Suprapubic skin (tissue), 4 donors: ENCODE measurements at regions not wholly inside any gene's neighbourhood (a gene's known extent, or its start where the extent isn't known, plus 50 kb on each side); places are given as distances from the start of the nearest gene placed in this dataset.
"Not testable (repeated sequence)": the region's sequence is repeated elsewhere in the genome, so short reads cannot be mapped to it uniquely, and the experiment has no call there.

Experiments
- DNase-seq, 2 donors: peaks; one replicate each; pipeline ENCODE4 v3.0.0-alpha.2; 2019; ENCODE audit warnings: low spot score in 2 of 2
- H3K27ac ChIP-seq: fragments of 200-600 bp; sonication (generic); one replicate; pipeline ENCODE4 v1.5.1; 2019
- H3K27me3 ChIP-seq: fragments of 200-600 bp; sonication (generic); one replicate; pipeline ENCODE4 v1.5.1; 2019
- H3K36me3 ChIP-seq: fragments of 200-600 bp; sonication (generic); one replicate; pipeline ENCODE4 v1.5.1; 2019
- H3K4me1 ChIP-seq: fragments of 200-600 bp; sonication (generic); one replicate; pipeline ENCODE4 v1.5.1; 2019
- H3K4me3 ChIP-seq: fragments of 200-600 bp; sonication (generic); one replicate; pipeline ENCODE4 v1.5.1; 2019; ENCODE audit warnings: mild to moderate bottlenecking
- H3K9me3 ChIP-seq: fragments of 200-600 bp; sonication (generic); one replicate; pipeline ENCODE4 v1.5.1; 2019
- CTCF ChIP-seq, 2 donors: fragments of 200-600 bp in 1 of 2; fragments of 450-650 bp in 1 of 2; sonication (generic) in 1 of 2; IDR thresholded peaks; one replicate each; pipeline ENCODE4 v1.5.1; 2016 to 2019; ENCODE audit warnings: antibody characterized with exemption in 2 of 2, mild to moderate bottlenecking in 1 of 2, moderate library complexity in 1 of 2
- EP300 ChIP-seq: sonication (generic); formaldehyde crosslinking; IDR thresholded peaks from one replicate; pipeline ENCODE4 v1.6.1; 2017; ENCODE audit warnings: antibody characterized with exemption
- POLR2A ChIP-seq, 2 donors: fragments of 450-650 bp; IDR thresholded peaks; one replicate each; pipeline ENCODE4 v1.6.1; 2017; ENCODE audit warnings: antibody characterized with exemption in 2 of 2, mild to moderate bottlenecking in 2 of 2, moderate library complexity in 2 of 2
- POLR2AphosphoS5 ChIP-seq, 3 donors: sonication (generic); formaldehyde crosslinking; IDR thresholded peaks; one replicate each; pipeline ENCODE4 v1.6.1; 2017; ENCODE audit warnings: antibody characterized with exemption in 3 of 3
- WGBS: methylation state at CpG from one replicate; pipeline ENCODE4 v1.1.5; 2018; 5-methylcytosine and 5-hydroxymethylcytosine counted together

GRCh38 chr7:39845006-39845405, 105.0 kb upstream of the CDK13 start:
- Histone ChIP-seq H3K4me3 (no peak overlapping the region), H3K9me3 (no peaks in the 10 kb centered on the region), H3K36me3 (no peaks in the 10 kb centered on the region), H3K27me3 (peaks cover 8% of the 10 kb centered on the region), H3K4me1 (no peaks in the 10 kb centered on the region), H3K27ac (no peak overlapping the region)
- no peak for DNase-seq
- no peak for TF ChIP-seq POLR2AphosphoS5 (IDR thresholded peaks at IDR 0.05)
- no peak for TF ChIP-seq POLR2A (IDR thresholded peaks at IDR 0.05)
- no peak for TF ChIP-seq EP300
- TF ChIP-seq CTCF (IDR thresholded peaks at IDR 0.05), result no peak
- WGBS, result 44% methylated on average over 2 of the region's 2 CpGs

DNA sequence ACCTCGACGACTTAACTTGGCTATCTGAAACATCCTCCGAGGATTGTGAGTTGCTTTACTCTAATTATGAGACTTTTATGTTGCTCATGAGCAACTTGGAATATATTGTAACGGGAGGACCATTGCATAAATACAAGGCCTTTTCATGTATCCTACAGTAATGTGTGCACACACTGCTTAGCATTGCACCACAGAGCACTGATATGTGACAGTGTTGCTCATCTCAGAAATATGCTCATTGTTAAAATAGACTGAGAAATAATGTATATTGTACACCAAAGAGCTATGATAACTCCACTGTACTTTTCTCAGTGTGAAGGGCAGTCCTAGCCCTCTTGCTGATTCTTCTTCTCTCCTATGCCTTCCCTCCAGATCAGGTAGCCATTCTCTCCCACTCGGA, 102.8 kb upstream of the CDK13 start:
- 88% methylated on average over 5 of the region's 5 CpGs for WGBS
- no peak for DNase-seq
- no peaks in the 10 kb centered on the region for H3K9me3 ChIP-seq
- H3K4me1 ChIP-seq, result no peaks in the 10 kb centered on the region
- H3K27ac ChIP-seq, result no peak overlapping the region
- no peak overlapping the region for H3K4me3 ChIP-seq
- H3K36me3 ChIP-seq, result no peaks in the 10 kb centered on the region
- TF ChIP-seq CTCF (IDR thresholded peaks at IDR 0.05) (no peak), POLR2A (IDR thresholded peaks at IDR 0.05) (no peak), POLR2AphosphoS5 (IDR thresholded peaks at IDR 0.05) (no peak), EP300 (no peak)
- H3K27me3 ChIP-seq, result peaks cover 4% of the 10 kb centered on the region

- no peaks in the 10 kb centered on the region for H3K27me3 ChIP-seq
- H3K4me3 ChIP-seq, result no peak overlapping the region
- H3K9me3 ChIP-seq, result no peaks in the 10 kb centered on the region
- no peaks in the 10 kb centered on the region for H3K4me1 ChIP-seq
- DNase-seq, result no peak
- 90% methylated on average over 2 of the region's 2 CpGs for WGBS
- H3K36me3 ChIP-seq, result no peaks in the 10 kb centered on the region
- no peak for TF ChIP-seq EP300
- TF ChIP-seq POLR2A (IDR thresholded peaks at IDR 0.05), result no peak
- no peak for TF ChIP-seq CTCF (IDR thresholded peaks at IDR 0.05)
- no peak for TF ChIP-seq POLR2AphosphoS5 (IDR thresholded peaks at IDR 0.05)
- no peak overlapping the region for H3K27ac ChIP-seq
Measured at GRCh38 chr7:39851466-39852045, 98.5 kb upstream of the CDK13 start.

DNA sequence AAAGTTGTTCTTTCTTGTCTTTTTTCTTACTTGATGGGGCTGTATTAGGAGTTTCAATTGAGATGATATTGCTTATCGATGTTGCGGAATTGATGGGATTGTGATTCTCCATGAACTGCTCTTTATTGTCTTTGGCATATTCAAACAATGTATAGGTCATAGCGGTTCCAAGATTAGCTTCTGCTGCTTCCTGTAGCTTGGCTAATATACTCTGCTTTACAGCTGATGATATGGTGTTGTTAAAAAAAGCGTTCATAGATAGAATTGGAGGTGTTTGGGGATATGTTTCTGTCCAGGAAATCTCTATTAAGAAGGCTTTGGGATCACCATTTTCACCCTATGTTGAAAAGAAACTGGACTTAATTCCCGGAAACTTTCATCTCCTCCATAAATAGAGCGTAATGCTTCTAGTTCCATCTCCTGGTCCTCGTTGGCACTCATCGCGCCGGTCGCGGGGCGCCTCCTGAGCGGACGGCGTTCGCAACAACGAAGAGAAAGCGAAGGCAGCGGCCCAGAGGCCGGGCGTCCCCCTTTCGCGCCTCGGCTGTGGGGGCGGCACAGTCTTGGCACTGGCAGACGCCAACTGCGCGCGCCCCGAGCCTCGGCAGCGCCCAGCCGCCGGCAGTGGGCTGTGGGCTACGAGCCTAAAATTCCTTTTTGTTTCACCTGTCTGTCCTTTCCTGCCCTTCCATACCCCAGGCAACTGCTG, 95.3 kb upstream of the CDK13 start:
- not testable (repeated sequence) for H3K9me3 ChIP-seq, H3K4me1 ChIP-seq, DNase-seq, H3K27ac ChIP-seq, H3K27me3 ChIP-seq, H3K36me3 ChIP-seq
- 28% methylated on average over 20 of the region's 36 CpGs for WGBS
- H3K4me3 ChIP-seq, result peak overlapping the region; percentile 48

DNA sequence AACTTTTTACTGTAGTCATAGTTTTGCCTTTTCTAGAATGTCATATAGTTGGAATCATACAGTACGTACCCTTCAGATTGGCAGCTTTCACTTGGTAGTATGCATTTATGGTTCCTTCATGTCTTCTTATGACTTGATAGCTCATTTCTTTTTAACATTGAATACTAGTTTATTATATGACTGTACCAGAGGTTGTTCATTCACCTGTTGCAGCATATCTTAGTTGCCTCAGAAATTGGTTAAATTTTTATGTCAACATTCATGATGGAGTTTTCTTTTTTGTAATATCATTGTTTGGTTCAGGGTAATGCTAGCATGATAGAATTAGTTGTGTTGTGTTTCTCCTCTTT, 94.8 kb upstream of the CDK13 start:
- Histone ChIP-seq H3K36me3 (no peaks in the 10 kb centered on the region), H3K4me1 (no peaks in the 10 kb centered on the region), H3K4me3 (peak overlapping the region; percentile 48), H3K27ac (no peak overlapping the region), H3K27me3 (no peaks in the 10 kb centered on the region), H3K9me3 (no peaks in the 10 kb centered on the region)
- WGBS, result 30% methylated on average over 1 of the region's 1 CpG
- TF ChIP-seq EP300 (no peak), CTCF (IDR thresholded peaks at IDR 0.05) (no peak), POLR2AphosphoS5 (IDR thresholded peaks at IDR 0.05) (no peak), POLR2A (IDR thresholded peaks at IDR 0.05) (no peak)
- DNase-seq, result no peak

GRCh38 chr7:39863675-39864322, 86.3 kb upstream of the CDK13 start:
- not testable (repeated sequence) for H3K4me1 ChIP-seq, H3K4me3 ChIP-seq, H3K27me3 ChIP-seq, H3K36me3 ChIP-seq, DNase-seq, H3K9me3 ChIP-seq, H3K27ac ChIP-seq
- 95% methylated on average over 3 of the region's 3 CpGs for WGBS

DNA sequence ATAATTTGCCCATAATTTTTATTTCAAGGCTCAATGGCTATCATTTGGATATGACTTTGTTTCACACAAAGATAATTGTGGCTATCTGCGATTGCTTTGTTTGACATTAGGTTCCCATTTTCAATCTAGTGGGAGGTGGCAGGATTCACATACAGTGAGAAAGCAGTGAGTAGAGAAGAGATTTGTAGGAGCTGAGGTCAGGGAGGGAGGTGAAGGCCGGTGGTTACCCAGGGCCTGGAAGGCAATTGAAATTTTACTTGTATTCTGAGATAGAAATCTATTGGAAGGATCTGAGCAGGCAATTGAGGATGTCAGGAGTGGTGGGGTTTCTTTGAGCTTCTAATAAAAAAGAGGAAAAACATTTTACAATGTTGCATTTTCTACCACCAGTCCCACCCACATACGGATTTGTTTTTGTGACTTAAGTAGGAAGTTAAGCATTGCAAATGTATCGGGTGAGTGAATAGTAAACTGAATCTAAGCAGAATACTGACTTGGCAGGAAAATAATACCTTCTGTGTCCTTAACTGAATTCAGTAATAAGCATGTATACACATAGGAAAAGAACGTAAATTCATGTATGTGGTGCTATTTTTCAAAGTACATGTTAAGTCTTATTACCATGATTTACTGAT, 80.1 kb upstream of the CDK13 start:
- DNase-seq, H3K36me3 ChIP-seq, H3K4me3 ChIP-seq, H3K27me3 ChIP-seq, H3K27ac ChIP-seq, H3K9me3 ChIP-seq, H3K4me1 ChIP-seq: not testable (repeated sequence)
- WGBS, result 65% methylated on average over 5 of the region's 5 CpGs

GRCh38 chr7:39871610-39872009, 78.4 kb upstream of the CDK13 start:
- DNase-seq, H3K9me3 ChIP-seq, H3K4me3 ChIP-seq, H3K36me3 ChIP-seq, H3K4me1 ChIP-seq, H3K27ac ChIP-seq, H3K27me3 ChIP-seq: not testable (repeated sequence)
- WGBS, result 93% methylated on average over 4 of the region's 4 CpGs
